ENCODE measurements at regions not wholly inside any gene's neighbourhood (a gene's known extent, or its start where the extent isn't known, plus 50 kb on each side); places are given as distances from the start of the nearest gene placed in this dataset.

- no peak overlapping the region for H3K4me2 ChIP-seq (replicated peaks; ENCODE audit: extremely low read depth, low read length, poor library complexity, severe bottlenecking)
- H3K79me2 ChIP-seq (ENCODE audit: insufficient read depth, low read length): no peaks in the 10 kb centered on the region
- H3K27ac ChIP-seq (ENCODE audit: low read depth in 1 of 2, low read length in 2 of 2): no peak overlapping the region
- intact Hi-C loops (cut with micrococcal nuclease): no loop called here
- H4K20me1 ChIP-seq (ENCODE audit: insufficient read depth, low read length): no peaks in the 10 kb centered on the region
- H2AFZ ChIP-seq (ENCODE audit: insufficient read depth, low read depth, low read length, poor library complexity, severe bottlenecking): no peak overlapping the region
- H3K9me3 ChIP-seq (replicated peaks in 1 of 2; ENCODE audit: control insufficient read depth in 1 of 2, insufficient read depth in 1 of 2, low read length in 2 of 2): peaks cover 10 to 12% of the 10 kb centered on the region in 2 donors
- H3K9ac ChIP-seq (ENCODE audit: insufficient read depth, low read length, poor library complexity, severe bottlenecking): no peak overlapping the region
- H3K4me3 ChIP-seq (replicated peaks in 1 of 3; ENCODE audit: low read depth in 2 of 3, low read length in 3 of 3): no peak overlapping the region
- Mint-ChIP-seq H3K4me3 (no peak overlapping the region), H3K36me3 (no peaks in the 10 kb centered on the region), H3K27me3 (ENCODE audit: low read depth in 3 of 3) (no peaks in the 10 kb centered on the region), H3K4me1 (peaks cover 2% of the 10 kb centered on the region), H3K27ac (no peak overlapping the region), H3K9me3 (peaks cover 9 to 19% (median 12%) of the 10 kb centered on the region in 7 donors)
- no peaks in the 10 kb centered on the region for H3K4me1 ChIP-seq (ENCODE audit: control insufficient read depth in 1 of 2, insufficient read depth in 2 of 2, low read length in 2 of 2)
- TF ChIP-seq, protein P1, sequence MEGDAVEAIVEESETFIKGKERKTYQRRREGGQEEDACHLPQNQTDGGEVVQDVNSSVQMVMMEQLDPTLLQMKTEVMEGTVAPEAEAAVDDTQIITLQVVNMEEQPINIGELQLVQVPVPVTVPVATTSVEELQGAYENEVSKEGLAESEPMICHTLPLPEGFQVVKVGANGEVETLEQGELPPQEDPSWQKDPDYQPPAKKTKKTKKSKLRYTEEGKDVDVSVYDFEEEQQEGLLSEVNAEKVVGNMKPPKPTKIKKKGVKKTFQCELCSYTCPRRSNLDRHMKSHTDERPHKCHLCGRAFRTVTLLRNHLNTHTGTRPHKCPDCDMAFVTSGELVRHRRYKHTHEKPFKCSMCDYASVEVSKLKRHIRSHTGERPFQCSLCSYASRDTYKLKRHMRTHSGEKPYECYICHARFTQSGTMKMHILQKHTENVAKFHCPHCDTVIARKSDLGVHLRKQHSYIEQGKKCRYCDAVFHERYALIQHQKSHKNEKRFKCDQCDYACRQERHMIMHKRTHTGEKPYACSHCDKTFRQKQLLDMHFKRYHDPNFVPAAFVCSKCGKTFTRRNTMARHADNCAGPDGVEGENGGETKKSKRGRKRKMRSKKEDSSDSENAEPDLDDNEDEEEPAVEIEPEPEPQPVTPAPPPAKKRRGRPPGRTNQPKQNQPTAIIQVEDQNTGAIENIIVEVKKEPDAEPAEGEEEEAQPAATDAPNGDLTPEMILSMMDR (IDR thresholded peaks at IDR 0.05): no peak
- DNase-seq: no peak
- no peaks in the 10 kb centered on the region for H3K36me3 ChIP-seq (replicated peaks in 1 of 2; ENCODE audit: control insufficient read depth in 1 of 2, insufficient read depth in 2 of 2, low read length in 2 of 2)
- H3K27me3 ChIP-seq (ENCODE audit: control insufficient read depth in 2 of 2, insufficient read depth in 2 of 2, low read length in 2 of 2): no peaks in the 10 kb centered on the region
- WGBS (ENCODE audit: insufficient coverage): no CpG with 5 or more reads among the region's 2 CpGs
These were observed 315.8 kb downstream of the AEBP2 start for GRCh38 chr12:19755136-19755535.

- Histone ChIP-seq H3K27ac (ENCODE audit: low read depth in 1 of 2, low read length in 2 of 2) (no peak overlapping the region), H3K4me2 (replicated peaks; ENCODE audit: extremely low read depth, low read length, poor library complexity, severe bottlenecking) (no peak overlapping the region), H3K4me1 (ENCODE audit: control insufficient read depth in 1 of 2, insufficient read depth in 2 of 2, low read length in 2 of 2) (peaks cover 7 to 12% of the 10 kb centered on the region in 2 donors), H3K9me3 (replicated peaks in 1 of 2; ENCODE audit: control insufficient read depth in 1 of 2, insufficient read depth in 1 of 2, low read length in 2 of 2) (peaks cover 7 to 10% of the 10 kb centered on the region in 2 donors), H3K79me2 (ENCODE audit: insufficient read depth, low read length) (no peaks in the 10 kb centered on the region), H3K36me3 (replicated peaks in 1 of 2; ENCODE audit: control insufficient read depth in 1 of 2, insufficient read depth in 2 of 2, low read length in 2 of 2) (no peaks in the 10 kb centered on the region), H3K27me3 (ENCODE audit: control insufficient read depth in 2 of 2, insufficient read depth in 2 of 2, low read length in 2 of 2) (no peaks in the 10 kb centered on the region), H4K20me1 (ENCODE audit: insufficient read depth, low read length) (no peaks in the 10 kb centered on the region), H2AFZ (ENCODE audit: insufficient read depth, low read depth, low read length, poor library complexity, severe bottlenecking) (no peak overlapping the region), H3K4me3 (replicated peaks in 1 of 3; ENCODE audit: low read depth in 2 of 3, low read length in 3 of 3) (no peak overlapping the region), H3K9ac (ENCODE audit: insufficient read depth, low read length, poor library complexity, severe bottlenecking) (no peak overlapping the region)
- no peak overlapping the region for H3K4me3 Mint-ChIP-seq
- 50% methylated on average over 2 of the region's 7 CpGs for WGBS (ENCODE audit: insufficient coverage)
- intact Hi-C loops (cut with micrococcal nuclease): no loop called here
- no peak overlapping the region for H3K27ac Mint-ChIP-seq
- no peaks in the 10 kb centered on the region for H3K36me3 Mint-ChIP-seq
- no peak for DNase-seq
- peaks cover 8 to 15% (median 13%) of the 10 kb centered on the region in 7 donors for H3K9me3 Mint-ChIP-seq
- H3K4me1 Mint-ChIP-seq: peaks cover 7% of the 10 kb centered on the region
- TF ChIP-seq, protein P1 (IDR thresholded peaks at IDR 0.05): peak; percentile 38
- H3K27me3 Mint-ChIP-seq (ENCODE audit: low read depth in 3 of 3): no peaks in the 10 kb centered on the region
These were observed 318.1 kb downstream of the AEBP2 start for GRCh38 chr12:19757317-19757877.
